WI38 (cell line): ENCODE measurements at regions not wholly inside any gene's neighbourhood (a gene's known extent, or its start where the extent isn't known, plus 50 kb on each side); places are given as distances from the start of the nearest gene placed in this dataset.

Experiments used
- H3K4me3 ChIP-seq: 2 replicates; pipeline ENCODE4 v1.5.1; 2011; ENCODE audit warnings: low read depth, mild to moderate bottlenecking, control low read depth, low read length
- TF ChIP-seq, protein P1 (sequence below): IDR thresholded peaks from 2 replicates; pipeline ENCODE4 v1.5.1; 2012; ENCODE audit warnings: low read depth, mild to moderate bottlenecking, control low read depth, low read length

- TF ChIP-seq, protein P1, sequence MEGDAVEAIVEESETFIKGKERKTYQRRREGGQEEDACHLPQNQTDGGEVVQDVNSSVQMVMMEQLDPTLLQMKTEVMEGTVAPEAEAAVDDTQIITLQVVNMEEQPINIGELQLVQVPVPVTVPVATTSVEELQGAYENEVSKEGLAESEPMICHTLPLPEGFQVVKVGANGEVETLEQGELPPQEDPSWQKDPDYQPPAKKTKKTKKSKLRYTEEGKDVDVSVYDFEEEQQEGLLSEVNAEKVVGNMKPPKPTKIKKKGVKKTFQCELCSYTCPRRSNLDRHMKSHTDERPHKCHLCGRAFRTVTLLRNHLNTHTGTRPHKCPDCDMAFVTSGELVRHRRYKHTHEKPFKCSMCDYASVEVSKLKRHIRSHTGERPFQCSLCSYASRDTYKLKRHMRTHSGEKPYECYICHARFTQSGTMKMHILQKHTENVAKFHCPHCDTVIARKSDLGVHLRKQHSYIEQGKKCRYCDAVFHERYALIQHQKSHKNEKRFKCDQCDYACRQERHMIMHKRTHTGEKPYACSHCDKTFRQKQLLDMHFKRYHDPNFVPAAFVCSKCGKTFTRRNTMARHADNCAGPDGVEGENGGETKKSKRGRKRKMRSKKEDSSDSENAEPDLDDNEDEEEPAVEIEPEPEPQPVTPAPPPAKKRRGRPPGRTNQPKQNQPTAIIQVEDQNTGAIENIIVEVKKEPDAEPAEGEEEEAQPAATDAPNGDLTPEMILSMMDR, result no peak
- H3K4me3 ChIP-seq, result no peak overlapping the region
These were observed 153.7 kb upstream of the HES1 start for GRCh38 chr3:193982258-193982659.

- no peak overlapping the region for H3K4me3 ChIP-seq
- TF ChIP-seq, protein P1, result no peak
These were observed 151.8 kb upstream of the HES1 start for GRCh38 chr3:193983846-193984818.

DNA sequence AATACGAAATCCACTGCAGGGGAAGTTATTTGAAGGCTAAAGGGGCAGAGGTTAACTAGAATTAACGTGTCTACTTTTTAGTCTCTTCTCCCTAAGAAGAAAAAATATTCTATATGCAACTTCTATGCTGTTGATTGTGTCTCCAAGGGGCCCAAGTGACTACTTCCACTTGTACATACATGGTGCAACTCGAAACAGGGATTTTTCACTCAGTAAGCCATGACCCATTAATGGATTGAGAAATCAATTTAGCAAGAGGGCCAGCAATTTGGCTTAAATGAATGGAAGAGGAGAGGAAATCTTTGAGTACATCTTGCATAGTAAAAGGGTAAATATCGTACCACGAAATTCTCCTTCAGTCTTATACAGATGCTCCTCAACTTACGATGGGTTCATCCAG, 151.1 kb upstream of the HES1 start:
- no peak overlapping the region for H3K4me3 ChIP-seq
- TF ChIP-seq, protein P1, result no peak

DNA sequence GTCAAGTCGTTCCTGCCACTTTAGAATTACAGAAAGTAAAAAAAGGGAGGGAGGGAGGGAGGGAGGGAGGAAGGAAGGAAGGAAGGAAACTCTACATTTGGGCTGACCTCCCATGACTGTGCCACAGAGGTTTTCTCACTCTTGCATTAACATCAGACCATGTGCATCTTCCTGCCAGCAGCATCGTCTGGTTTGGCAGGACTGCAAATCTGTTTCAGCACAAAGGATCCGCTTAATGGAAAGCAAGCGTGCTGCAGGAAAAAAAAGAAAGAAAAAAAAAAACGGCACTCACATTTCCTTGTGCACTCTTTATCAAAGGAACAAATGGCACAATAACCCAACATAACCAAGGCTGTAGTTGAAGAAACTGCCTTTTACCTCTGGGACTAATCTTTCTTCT, 148.8 kb upstream of the HES1 start:
- no peak overlapping the region for H3K4me3 ChIP-seq
- TF ChIP-seq, protein P1, result no peak

DNA sequence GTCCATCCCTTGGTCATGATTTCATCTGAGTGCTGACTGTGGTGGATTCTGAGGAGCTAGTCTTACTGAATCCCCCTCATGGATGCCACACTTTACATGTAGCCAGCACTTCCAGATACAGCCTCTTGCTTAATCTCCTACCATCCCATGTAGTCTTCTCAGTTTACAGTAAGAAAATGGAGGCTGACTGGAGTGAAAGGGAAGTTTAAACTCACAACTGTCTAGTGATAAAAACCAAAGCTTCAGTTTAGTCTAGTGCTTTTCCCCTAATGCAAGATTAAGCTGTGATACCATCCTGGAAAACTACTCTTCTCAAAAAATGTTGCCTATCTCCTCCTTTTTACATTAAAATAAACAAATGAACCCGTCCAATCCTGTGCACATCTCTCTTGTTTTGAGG, 146.8 kb upstream of the HES1 start:
- no peak overlapping the region for H3K4me3 ChIP-seq
- TF ChIP-seq, protein P1, result no peak

DNA sequence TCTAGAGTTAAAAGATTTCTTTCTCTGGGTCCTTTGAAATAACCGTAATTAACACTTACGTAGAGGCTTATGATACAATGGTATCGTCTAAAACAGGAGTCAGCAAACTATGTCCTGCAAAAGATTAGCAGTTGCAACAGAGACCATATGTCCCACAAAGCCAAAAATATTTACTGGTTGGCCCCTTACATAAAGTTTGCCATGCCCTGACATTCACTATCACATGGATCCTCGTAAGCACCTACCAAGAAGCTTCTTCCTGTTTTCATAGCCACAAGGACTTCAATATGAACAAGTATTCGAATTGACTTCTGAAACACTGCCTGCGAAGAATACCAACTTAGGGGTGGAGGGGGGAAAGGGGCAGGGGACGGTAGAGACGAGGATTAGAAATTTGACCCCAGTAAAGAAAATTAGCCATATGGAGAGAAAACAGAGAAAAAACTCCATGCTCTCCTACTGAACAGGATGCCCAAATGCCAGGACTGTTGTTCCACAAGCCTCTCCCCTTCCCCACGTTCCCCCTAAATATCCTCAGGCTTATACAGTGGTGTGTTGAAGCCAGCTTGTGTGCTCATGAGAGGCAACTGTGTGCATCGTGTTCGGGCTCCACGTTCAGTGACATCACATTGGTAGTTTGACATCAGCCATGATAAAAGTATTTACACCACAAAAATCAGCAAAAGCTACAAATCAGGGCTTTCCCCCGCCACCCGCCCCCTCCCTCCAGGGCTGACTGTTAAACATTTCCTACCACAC, 144.1 kb upstream of the HES1 start:
- TF ChIP-seq, protein P1, result no peak
- H3K4me3 ChIP-seq, result no peak overlapping the region
